HepG2 (cell line): ENCODE measurements at regions not wholly inside any gene's neighbourhood (a gene's known extent, or its start where the extent isn't known, plus 50 kb on each side); places are given as distances from the start of the nearest gene placed in this dataset.

Source experiments
- ATAC-seq: fragments of 200-7000 bp; cut with Tn5 transposase; 3 replicates; pipeline ENCODE4 v1.9.1; 2020; ENCODE audit warnings: mild to moderate bottlenecking, moderate library complexity
- BruUV-seq: library from RNA; stranded (reverse); fragments of 400-500 nt; replicated peaks from 2 replicates; lab custom pipeline; 2021; lab: Mats Ljungman, UMichigan
- CTCF ChIA-PET: fragments of 300-600 bp; formaldehyde crosslinking; extraction: SDS; loops from one replicate; lab custom pipeline; 2021; ENCODE audit warnings: low total read pairs, inconsistent platforms, low intra/inter-chr PET ratio; lab: Yijun Ruan, JAX
- POLR2A ChIA-PET: fragments of 350-600 bp; sonication (Branson Sonifier 250); formaldehyde crosslinking; loops from one replicate; lab custom pipeline; 2020; ENCODE audit warnings: antibody characterized with exemption, inconsistent platforms; lab: Yijun Ruan, JAX
- DNase-seq: peaks from one replicate; pipeline ENCODE4 v3.0.0-alpha.2; 2015; ENCODE audit warnings: low spot score
- FAIRE-seq: peaks from 3 replicates; lab custom pipeline; 2011; peaks lifted over from hg19 to GRCh38; lab: Jason Lieb, UNC
- H2AFZ ChIP-seq: one replicate; pipeline ENCODE4 v1.6.1; 2011; ENCODE audit warnings: low read length, inconsistent platforms
- H3K27ac ChIP-seq: fragments of 300-600 bp; 3 replicates; pipeline ENCODE4 v1.8.0; 2011; ENCODE audit warnings: mixed run types, mild to moderate bottlenecking, mixed read lengths, low read length, inconsistent platforms; ENCODE audit not compliant: insufficient read depth; ENCODE audit errors: extremely low read length
- H3K27me3 ChIP-seq, 2 experiments: fragments of 200-600 bp in 1 of 2; 2 replicates in 1 of 2; 3 replicates in 1 of 2; pipeline versions ENCODE4 v1.6.0 to v1.8.0; 2011; ENCODE audit warnings: low read length in 2 of 2, mild to moderate bottlenecking in 2 of 2, moderate library complexity in 2 of 2, inconsistent platforms in 1 of 2; ENCODE audit not compliant: insufficient read depth in 2 of 2, control insufficient read depth in 1 of 2
- H3K36me3 ChIP-seq, 2 experiments: fragments of 200-600 bp in 1 of 2; replicated peaks in 1 of 2; 2 replicates in 1 of 2; 3 replicates in 1 of 2; pipeline versions ENCODE4 v1.5.1 to v1.8.0; 2011; ENCODE audit warnings: low read length in 2 of 2, inconsistent platforms in 1 of 2; ENCODE audit not compliant: insufficient read depth in 2 of 2, control insufficient read depth in 1 of 2
- H3K4me1 ChIP-seq: 2 replicates; pipeline ENCODE4 v1.5.1; 2012; ENCODE audit warnings: low read length, inconsistent platforms; ENCODE audit not compliant: insufficient read depth
- H3K4me2 ChIP-seq: 2 replicates; pipeline ENCODE4 v1.6.0; 2011; ENCODE audit warnings: low read depth, low read length, inconsistent platforms
- H3K4me3 ChIP-seq, 3 experiments: fragments of 200-600 bp in 1 of 3; sonication (generic), shearing (Covaris generic) in 1 of 3; replicated peaks in 1 of 3; 2 replicates each; pipeline ENCODE4 v1.5.1; 2011 to 2016; ENCODE audit warnings: low read length in 3 of 3, inconsistent platforms in 2 of 3, low read depth in 2 of 3, mild to moderate bottlenecking in 2 of 3, control low read depth in 1 of 3, mixed read lengths in 1 of 3; ENCODE audit not compliant: insufficient read depth in 1 of 3
- H3K79me2 ChIP-seq: one replicate; pipeline ENCODE4 v1.6.1; 2011; ENCODE audit warnings: low read length, inconsistent platforms; ENCODE audit not compliant: insufficient read depth
- H3K9ac ChIP-seq: 2 replicates; pipeline ENCODE4 v1.6.0; 2011; ENCODE audit warnings: mild to moderate bottlenecking, low read depth, low read length, inconsistent platforms; ENCODE audit not compliant: insufficient read depth
- H3K9me3 ChIP-seq: 2 replicates; pipeline ENCODE4 v1.5.1; 2012; ENCODE audit warnings: mild to moderate bottlenecking, low read length
- H4K20me1 ChIP-seq: 2 replicates; pipeline ENCODE4 v1.6.0; 2011; ENCODE audit warnings: inconsistent platforms, mild to moderate bottlenecking, low read length, moderate library complexity; ENCODE audit not compliant: insufficient read depth
- CEBPB ChIP-seq: IDR thresholded peaks from 2 replicates; pipeline ENCODE4 v1.6.1; 2011; ENCODE audit warnings: low read depth, low read length, improper control_type of control experiment, borderline replicate concordance
- ETV5 ChIP-seq: IDR thresholded peaks from 2 replicates; pipeline ENCODE4 v1.6.1; 2018; ENCODE audit warnings: missing biosample characterization, missing genetic modification reagents, inconsistent platforms, borderline replicate concordance
- GABPA ChIP-seq, 2 experiments: IDR thresholded peaks; 2 replicates each; pipeline ENCODE4 v1.6.1; 2011 to 2016; ENCODE audit warnings: low read depth in 2 of 2, low read length in 1 of 2, missing biosample characterization in 1 of 2, missing genetic modification characterization in 1 of 2
- HNRNPUL1 ChIP-seq: fragments of 200-400 bp; formaldehyde crosslinking; IDR thresholded peaks from 2 replicates; pipeline ENCODE4 v1.6.1; 2017; ENCODE audit warnings: low read depth, mild to moderate bottlenecking, low read length, moderate library complexity
- MYNN ChIP-seq: sonication (generic); formaldehyde crosslinking; IDR thresholded peaks from 2 replicates; pipeline ENCODE4 v1.4.0; 2020; ENCODE audit warnings: mild to moderate bottlenecking, low read depth, missing genetic modification reagents
- XRCC5 ChIP-seq: fragments of 200-400 bp; formaldehyde crosslinking; optimal IDR thresholded peaks from 2 replicates; pipeline ENCODE3; 2017; ENCODE audit warnings: mild to moderate bottlenecking, low read length
- ZNF292 ChIP-seq: sonication (generic); formaldehyde crosslinking; IDR thresholded peaks from 2 replicates; pipeline ENCODE4 v1.8.1; 2022; ENCODE audit warnings: mild to moderate bottlenecking, low read depth, missing genetic modification reagents, borderline replicate concordance
- WGBS: methylation state at CpG from one replicate; pipeline ENCODE4 v1.1.6; 2017; ENCODE audit warnings: low lambda C conversion rate; 5-methylcytosine and 5-hydroxymethylcytosine counted together
- in situ Hi-C: cut with HindIII; loops from 2 replicates; pipeline ENCODE4 v1.10.0; 2017; ENCODE audit warnings: low pct_unique_long_range_greater_than_20kb; ENCODE audit not compliant: extremely low pct_ligation_motif_present
- intact Hi-C: fragments of 100-400 bp; cut with micrococcal nuclease; formaldehyde crosslinking; loops from one replicate; pipeline ENCODE4 v1.10.0; 2022; ENCODE audit not compliant: unreplicated experiment

DNA sequence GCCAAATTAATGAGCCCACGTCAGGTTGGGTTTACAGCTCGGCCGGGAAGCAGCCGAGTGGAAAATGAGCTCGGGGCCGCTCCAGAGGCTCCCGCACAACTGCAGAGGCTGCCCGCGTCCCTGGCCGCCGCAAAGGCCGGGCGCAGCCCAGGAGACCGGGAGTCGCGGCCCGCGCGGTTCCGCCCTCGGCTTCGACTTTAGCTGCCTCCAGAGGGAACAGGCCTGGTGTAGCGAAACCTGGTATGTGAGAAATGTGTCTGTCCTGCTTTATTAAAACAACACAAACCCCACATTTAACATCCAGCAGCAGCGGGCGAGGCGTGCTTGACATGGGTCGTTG, 66.2 kb downstream of the FOXD1 start:
- TF ChIP-seq HNRNPUL1 (no peak), XRCC5 (no peak)
- no TSS peak for BruUV-seq
- H3K9me3 ChIP-seq: peaks cover 25% of the 10 kb centered on the region
- no peak overlapping the region for H2AFZ ChIP-seq
- H3K36me3 ChIP-seq: no peaks in the 10 kb centered on the region
- FAIRE-seq: no peak
- POLR2A ChIA-PET: no interaction called here
- no peaks in the 10 kb centered on the region for H3K4me1 ChIP-seq
- no peak overlapping the region for H3K27ac ChIP-seq
- no peaks in the 10 kb centered on the region for H3K79me2 ChIP-seq
- WGBS: 92% methylated on average over 10 of the region's 27 CpGs
- intact Hi-C loops (no loop called here), in situ Hi-C loops (no loop called here)
- CTCF ChIA-PET: no interaction called here
- no peak for ATAC-seq
- no peak overlapping the region for H3K9ac ChIP-seq
- H4K20me1 ChIP-seq: no peaks in the 10 kb centered on the region
- no peak overlapping the region for H3K4me2 ChIP-seq
- no peak for DNase-seq
- H3K27me3 ChIP-seq: peaks cover 1 to 10% of the 10 kb centered on the region in 2 experiments; a peak in 3 of 5 replicates
- H3K4me3 ChIP-seq: no peak overlapping the region

DNA sequence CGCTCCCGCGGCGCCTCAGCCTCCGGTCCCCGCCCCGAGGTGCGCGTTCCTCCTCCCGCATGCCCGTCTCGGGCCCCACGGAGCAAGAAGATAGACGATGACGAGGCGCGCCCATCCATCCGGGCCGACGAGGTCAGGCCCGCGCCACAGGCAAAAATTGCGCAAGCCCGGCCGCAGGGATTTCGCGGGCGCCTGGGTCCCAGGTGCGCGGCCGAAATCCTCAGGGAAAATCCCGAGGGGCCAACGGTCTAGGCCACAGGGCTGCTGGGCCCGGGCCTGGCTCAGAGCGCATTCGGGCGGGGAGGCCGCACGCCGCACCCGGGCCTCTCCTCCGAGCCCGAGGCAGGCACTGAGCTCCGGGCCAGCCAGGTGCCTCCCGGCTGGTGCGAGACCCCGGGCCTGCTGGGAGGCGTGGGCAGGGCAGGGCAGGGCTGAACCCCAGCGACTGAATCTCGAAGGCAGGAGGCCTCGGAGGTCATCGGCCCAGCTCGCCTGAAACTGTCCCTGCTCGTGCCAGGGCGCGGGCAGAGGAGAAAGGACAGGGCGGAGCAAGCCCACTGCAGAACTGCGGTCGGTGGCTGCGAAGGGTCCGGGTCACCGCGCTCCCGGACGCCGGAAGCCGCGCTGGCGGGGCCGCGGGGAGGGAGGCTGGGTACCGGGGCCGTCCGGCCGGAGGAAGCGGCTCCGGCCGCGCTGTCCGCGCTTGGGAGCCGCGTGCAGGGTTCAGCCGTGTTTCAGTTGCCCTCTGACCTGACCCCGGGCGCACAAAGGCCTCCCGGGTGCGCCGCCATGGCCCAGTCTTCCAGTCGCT, 66.8 kb downstream of the FOXD1 start:
- H3K27ac ChIP-seq: no peak overlapping the region
- BruUV-seq: no TSS peak
- peaks cover 25% of the 10 kb centered on the region for H3K9me3 ChIP-seq
- no peaks in the 10 kb centered on the region for H3K36me3 ChIP-seq
- TF ChIP-seq CEBPB (peak; percentile 45; the same call in 1 of the 2 replicates), ETV5 (CRISPR knock-in tag) (no peak), GABPA (IDR thresholded peaks at IDR 0.05; ENCODE audit: low read depth, low read length) (no peak), GABPA (CRISPR knock-in tag; IDR thresholded peaks at IDR 0.05; ENCODE audit: low read depth) (no peak), ZNF292 (no peak), MYNN (CRISPR knock-in tag) (no peak)
- ChIA-PET CTCF (no interaction called here), POLR2A (no interaction called here)
- no peak overlapping the region for H2AFZ ChIP-seq
- peaks cover 1 to 10% of the 10 kb centered on the region in 2 experiments; a peak in 3 of 5 replicates for H3K27me3 ChIP-seq
- ATAC-seq (no peak), FAIRE-seq (no peak), DNase-seq (no peak)
- no peaks in the 10 kb centered on the region for H4K20me1 ChIP-seq
- H3K9ac ChIP-seq: no peak overlapping the region
- WGBS: 72% methylated on average over 45 of the region's 90 CpGs
- H3K79me2 ChIP-seq: no peaks in the 10 kb centered on the region
- in situ Hi-C loops (no loop called here), intact Hi-C loops (no loop called here)
- no peak overlapping the region for H3K4me3 ChIP-seq
- no peak overlapping the region for H3K4me2 ChIP-seq
- H3K4me1 ChIP-seq: no peaks in the 10 kb centered on the region
